Fibroblast of peridontal ligament (primary cell): ENCODE measurements at regions not wholly inside any gene's neighbourhood (a gene's known extent, or its start where the extent isn't known, plus 50 kb on each side); places are given as distances from the start of the nearest gene placed in this dataset.

ENCODE experiments used
- DNase-seq: peaks from one replicate; pipeline ENCODE4 v3.0.0-alpha.2; 2010; ENCODE audit errors: extremely low read depth

GRCh38 chr2:145849466-145849865, 1329.5 kb upstream of the ZEB2 start:
- no peak for DNase-seq

DNA sequence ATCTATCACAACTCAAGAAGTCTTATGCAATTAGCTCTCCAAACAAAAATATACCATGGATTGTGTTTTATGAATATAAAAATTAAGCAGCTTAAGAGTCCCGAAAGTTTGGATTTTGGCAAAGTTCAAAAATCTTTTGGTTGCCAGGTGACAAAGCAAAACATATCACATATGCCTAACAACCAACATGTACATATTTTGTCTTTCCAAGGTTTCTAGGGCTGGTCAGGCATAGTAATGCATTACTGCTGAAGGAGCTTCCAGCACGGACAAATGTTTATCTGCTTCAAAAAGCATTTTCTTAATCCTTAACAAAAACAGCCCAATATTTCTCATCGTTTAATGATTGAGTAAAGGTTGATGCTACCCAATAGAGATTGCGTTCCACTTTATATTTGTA, 1327.1 kb upstream of the ZEB2 start:
- DNase-seq = peak; percentile 27

GRCh38 chr2:145845923-145846322, 1326.0 kb upstream of the ZEB2 start:
- DNase-seq = no peak

GRCh38 chr2:145845207-145845894, 1325.4 kb upstream of the ZEB2 start:
- DNase-seq = peak; percentile 73

- peak; percentile 41 for DNase-seq
Observed at GRCh38 chr2:145841973-145842372, 1322.1 kb upstream of the ZEB2 start.

GRCh38 chr2:145836986-145837385, 1317.1 kb upstream of the ZEB2 start:
- DNase-seq = no peak

DNA sequence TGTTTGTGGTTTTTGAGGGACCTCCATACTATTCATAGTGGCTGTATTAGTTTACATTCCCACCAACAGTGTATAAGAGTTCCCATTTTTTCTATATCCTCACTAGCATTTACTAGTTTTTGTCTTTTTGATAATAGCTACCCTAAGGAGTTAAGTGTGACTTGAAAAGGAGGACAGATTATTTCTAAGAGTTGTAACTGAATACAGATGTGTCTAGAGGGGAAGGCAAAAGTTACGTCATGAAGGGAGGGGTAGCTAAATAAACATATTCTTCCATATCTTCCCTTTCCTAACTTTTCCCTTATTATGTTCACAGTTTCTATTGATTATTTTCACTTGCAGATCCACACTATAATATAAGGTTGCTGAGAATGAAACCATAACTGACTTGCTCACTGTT, 1315.7 kb upstream of the ZEB2 start:
- peak; percentile 53 for DNase-seq

GRCh38 chr2:145832681-145833080, 1312.8 kb upstream of the ZEB2 start:
- no peak for DNase-seq

- DNase-seq = no peak
Observed at GRCh38 chr2:145829931-145830330, 1310.0 kb upstream of the ZEB2 start.

GRCh38 chr2:145827235-145827634, 1307.3 kb upstream of the ZEB2 start:
- DNase-seq = no peak

- no peak for DNase-seq
Observed at GRCh38 chr2:145824384-145824783, 1304.5 kb upstream of the ZEB2 start.

GRCh38 chr2:145822892-145823534, 1303.1 kb upstream of the ZEB2 start:
- DNase-seq = no peak

DNA sequence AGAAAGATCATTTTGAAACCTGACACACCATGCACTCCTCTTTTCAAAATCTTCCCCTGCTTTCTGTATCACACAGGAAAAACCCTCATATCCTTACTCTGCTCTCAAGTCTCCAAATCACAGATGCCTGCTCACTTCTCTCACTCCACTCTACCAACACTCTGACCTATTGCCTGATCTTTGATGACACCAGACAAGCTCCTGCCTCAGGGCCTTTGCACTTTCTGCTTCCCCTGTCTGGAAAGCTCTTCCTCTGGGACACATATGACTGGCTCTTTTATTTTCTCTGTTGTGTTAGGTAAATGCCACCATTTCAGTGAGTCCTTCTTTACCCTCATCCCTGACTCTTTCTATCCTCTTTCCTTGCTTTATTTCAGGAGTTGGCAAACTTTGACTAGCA, 1300.7 kb upstream of the ZEB2 start:
- no peak for DNase-seq

- DNase-seq = no peak
Observed at GRCh38 chr2:145818890-145819504, 1299.1 kb upstream of the ZEB2 start.

DNA sequence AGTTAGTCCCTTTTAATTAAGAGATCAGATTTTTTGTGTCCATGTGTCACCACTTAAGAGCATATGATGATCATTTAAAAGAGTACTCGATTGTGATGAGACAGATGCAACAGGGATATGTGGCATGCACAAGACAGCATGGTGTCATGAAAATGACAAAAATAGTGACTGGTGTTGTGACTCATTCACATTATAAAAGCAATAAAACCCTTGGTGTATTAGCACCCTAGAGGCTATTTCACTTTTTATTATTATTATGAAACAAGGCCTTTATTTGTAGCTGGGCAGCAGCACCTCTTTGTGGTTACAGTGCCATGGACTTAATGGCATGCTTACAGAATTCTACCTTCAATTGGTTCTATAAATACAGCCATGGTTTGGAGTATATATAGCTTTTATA, 1296.0 kb upstream of the ZEB2 start:
- no peak for DNase-seq

DNA sequence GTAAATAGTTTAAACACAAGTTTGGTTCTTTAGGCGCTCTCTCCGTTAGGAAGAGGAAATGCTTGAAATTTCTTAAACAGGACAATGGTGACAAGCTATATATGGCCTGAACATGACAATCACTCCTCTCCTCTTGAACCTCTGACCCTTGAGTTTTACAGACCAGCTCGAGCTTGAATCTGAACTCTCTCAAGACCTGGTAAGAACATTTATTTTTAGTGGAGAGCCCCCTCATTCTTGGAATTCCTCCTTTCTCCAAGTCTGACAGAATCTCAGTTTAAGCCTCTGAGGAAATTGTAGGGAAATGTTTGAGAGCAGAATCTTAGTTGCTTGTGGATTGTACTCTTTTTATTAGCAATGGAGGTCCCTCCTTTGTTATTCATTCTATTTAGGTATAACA, 1293.6 kb upstream of the ZEB2 start:
- DNase-seq = no peak

DNA sequence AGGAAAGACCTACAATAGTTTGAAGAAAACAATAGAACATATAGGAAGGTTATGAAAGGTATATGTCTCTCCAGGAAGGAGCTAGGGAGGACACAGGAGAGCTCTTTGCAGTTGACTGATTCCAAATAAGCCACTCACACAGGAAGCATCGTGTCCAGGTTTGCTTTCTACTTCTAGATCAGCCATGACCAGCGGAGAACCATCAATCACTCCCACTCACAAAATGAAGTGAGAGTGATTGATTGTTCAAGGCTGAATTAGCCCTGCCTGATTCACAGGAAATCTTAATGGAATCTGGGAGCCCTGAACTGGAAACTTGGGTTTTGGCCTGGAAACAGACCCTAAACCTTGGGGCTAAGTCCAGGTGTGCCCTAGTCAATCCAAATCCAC, 1292.2 kb upstream of the ZEB2 start:
- no peak for DNase-seq

DNA sequence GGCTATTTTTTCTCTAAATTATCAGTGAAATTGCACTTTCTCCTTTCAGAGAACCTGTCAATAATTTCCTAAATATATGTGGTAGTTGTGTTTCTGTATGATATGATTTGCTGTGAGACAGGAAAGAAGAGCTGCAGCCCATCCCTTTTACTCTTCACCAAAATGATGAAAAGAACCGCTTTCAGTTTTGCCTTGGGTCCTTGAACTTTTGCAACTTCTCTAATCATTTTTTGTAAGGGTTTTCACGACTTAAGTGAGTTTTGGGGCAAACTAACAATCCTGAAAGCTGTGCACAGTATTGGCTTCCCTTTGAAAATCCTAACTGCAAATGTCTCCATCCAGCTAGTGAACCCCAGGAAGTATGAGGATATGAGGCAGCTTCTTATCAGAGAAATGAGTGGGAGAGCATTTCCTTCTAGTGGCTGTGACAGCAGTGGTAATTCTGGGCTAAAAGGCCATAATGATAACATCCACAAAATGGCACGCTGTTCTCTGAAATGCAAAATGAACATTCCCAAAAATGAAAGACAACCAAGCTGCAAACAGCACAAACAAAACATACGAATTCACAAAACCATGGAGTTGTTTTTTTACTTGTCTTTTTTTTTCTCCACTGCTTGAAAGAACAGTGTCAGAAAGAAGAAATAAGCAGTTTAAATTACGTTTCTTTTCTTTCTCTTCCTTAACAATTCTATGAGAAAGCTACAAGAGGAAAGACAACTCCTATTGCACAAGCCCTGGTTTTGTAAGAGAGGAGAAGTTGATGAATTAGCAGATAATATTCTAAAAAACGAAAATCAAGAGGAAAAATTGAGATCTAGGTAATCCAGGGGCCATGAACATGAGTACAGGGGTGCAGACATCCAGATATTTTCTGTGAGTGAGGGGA, 1291.6 kb upstream of the ZEB2 start:
- DNase-seq = peak; percentile 33

DNA sequence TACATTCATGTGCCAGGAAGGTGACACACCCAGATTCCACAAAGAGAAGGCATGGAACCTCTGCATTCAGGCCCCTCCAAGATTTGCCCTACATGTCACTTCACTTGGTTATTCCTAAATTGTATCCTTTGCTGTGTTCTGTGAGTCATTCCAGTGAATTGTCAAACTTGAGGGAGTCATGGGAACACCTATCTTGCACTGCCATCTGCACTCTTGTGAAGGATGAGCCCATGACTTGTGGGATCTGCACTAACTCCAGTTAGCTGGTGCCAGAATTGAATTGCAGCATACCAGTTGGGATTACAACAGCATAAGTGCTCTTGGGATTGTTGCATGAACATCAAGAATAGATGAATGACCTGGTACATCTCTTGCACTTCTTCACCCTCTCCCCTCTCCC, 1288.0 kb upstream of the ZEB2 start:
- DNase-seq = peak; percentile 18

DNA sequence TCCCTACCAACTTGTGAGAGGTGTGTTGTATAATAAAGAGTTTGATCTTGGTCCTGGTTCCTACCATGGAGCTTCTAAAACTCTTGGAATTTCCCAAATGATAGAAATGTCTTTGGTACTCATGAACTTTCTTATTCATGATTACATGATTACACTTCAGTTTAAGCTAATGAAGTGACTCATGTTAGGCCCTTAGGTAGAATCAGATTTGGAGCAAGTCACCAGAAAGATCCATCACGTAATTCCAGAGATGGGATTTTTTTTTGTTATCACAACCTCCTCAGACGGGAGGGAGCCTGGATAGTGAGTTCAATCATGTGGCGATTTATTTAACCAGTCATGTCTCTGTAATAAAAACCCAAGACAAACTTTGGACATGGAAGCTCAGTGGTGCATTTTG, 1287.6 kb upstream of the ZEB2 start:
- no peak for DNase-seq

GRCh38 chr2:145806546-145806945, 1286.6 kb upstream of the ZEB2 start:
- DNase-seq = no peak

DNA sequence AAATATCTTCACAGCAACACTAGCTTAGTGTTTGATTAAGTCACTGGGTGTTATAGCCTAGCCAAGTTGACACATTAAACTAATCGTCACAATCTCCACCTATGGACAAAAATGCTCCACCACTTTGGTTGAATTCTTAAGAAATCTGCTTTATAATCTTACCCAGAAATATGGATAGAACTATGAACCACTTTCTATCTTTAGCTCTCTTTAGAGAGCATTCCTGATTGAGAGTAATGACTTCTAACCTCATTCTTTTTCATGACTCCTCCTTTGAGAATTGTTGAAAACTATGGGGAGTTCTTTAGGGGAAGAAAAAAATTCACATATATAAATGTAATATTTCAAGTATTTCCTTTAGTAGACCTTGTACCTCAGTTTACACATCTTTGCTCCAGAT, 1282.2 kb upstream of the ZEB2 start:
- peak; percentile 29 for DNase-seq
